HG03196 (cell line): ENCODE measurements at regions not wholly inside any gene's neighbourhood (a gene's known extent, or its start where the extent isn't known, plus 50 kb on each side); places are given as distances from the start of the nearest gene placed in this dataset.

ENCODE experiments used
- ATAC-seq: cut with Tn5 transposase; IDR thresholded peaks from one replicate; pipeline ENCODE4 v1.9.1; 2021; ENCODE audit not compliant: unreplicated experiment

- ATAC-seq, result no peak
Observed at GRCh38 chr20:57866250-57867106, 156.7 kb upstream of the PMEPA1 start.

- ATAC-seq, result no peak
Observed at GRCh38 chr20:57865266-57865665, 155.5 kb upstream of the PMEPA1 start.

GRCh38 chr20:57860576-57860975 is 150.8 kb upstream of the PMEPA1 start:
- no peak for ATAC-seq

- no peak for ATAC-seq
Observed at GRCh38 chr20:57857969-57858368, 148.2 kb upstream of the PMEPA1 start.

DNA sequence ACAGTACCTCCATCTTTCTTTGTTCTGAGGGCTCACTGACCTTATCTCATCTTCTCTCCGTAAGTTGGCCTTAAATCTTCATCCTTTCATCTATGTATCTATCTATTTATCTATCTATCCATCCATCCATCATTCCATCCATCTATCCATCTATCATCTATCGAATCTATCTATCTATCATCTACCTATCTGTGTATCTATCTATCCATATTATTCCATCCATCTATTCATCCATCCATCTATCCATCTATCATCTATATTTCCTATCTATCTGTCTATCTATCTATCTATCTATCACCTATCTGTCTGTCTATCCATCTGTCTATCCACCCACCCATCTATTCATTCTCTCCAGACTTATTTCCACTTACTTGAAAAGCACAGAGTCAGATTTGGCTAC is 147.3 kb upstream of the PMEPA1 start:
- ATAC-seq, result no peak

GRCh38 chr20:57856658-57857057 is 146.8 kb upstream of the PMEPA1 start:
- no peak for ATAC-seq

DNA sequence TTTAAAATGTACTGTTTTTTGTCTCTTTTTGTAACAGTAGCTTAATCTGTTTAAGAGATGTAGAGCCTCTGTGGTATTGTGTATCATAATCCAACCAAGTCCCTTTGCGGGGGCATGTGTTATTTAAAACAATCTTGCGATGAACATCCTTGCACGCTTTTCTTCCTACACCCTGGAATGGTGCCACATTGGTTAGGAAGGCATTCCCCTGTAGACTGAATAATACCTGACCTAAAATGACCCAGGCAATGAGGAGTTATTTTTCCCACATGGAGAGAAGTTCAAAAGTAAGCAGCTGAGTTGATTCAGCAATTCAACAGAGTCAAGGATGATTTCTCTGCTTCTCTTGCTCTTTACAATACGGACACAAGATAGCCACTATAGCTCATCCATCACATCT is 142.0 kb upstream of the PMEPA1 start:
- ATAC-seq, result no peak

GRCh38 chr20:57851025-57851682 is 141.3 kb upstream of the PMEPA1 start:
- no peak for ATAC-seq

- no peak for ATAC-seq
Observed at GRCh38 chr20:57849521-57850215, 139.9 kb upstream of the PMEPA1 start.

DNA sequence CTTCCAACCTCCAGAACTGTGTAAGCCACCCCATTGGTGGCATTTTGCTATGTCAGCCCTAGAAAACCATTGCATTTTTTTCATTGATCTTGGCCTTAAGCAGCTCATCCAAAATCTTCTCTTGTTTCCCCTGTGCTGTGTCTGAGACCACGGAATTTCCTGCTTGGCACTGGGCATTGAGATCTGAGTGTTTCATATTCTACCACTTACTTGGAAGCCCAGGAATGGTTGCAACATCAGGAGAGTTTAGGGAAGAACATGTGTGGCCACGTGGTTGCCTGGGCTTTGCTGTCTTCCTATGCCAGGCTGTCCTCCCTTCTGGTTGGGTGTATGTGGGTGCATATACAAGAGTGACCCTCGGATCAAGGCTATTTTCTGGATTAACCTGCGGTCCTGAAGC is 139.3 kb upstream of the PMEPA1 start:
- no peak for ATAC-seq

DNA sequence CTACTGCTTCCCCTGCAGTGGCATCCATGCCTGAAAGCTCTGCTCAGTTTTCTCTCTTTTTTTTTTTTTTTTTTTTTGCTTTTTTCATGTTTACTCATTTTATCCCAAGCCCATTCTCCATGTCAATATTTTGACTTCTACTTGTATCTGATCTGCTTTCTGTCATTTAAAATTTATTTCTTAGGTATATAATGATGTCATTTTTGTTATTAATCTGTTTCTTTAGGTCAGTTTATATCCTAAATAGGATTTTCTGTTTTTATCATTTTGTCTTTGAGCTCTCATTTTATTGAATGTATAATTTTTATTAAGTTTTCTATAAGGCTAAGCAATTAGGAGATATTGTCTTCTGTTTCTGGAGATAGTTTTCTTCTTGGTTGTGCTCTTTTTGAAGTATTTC is 138.5 kb upstream of the PMEPA1 start:
- no peak for ATAC-seq

DNA sequence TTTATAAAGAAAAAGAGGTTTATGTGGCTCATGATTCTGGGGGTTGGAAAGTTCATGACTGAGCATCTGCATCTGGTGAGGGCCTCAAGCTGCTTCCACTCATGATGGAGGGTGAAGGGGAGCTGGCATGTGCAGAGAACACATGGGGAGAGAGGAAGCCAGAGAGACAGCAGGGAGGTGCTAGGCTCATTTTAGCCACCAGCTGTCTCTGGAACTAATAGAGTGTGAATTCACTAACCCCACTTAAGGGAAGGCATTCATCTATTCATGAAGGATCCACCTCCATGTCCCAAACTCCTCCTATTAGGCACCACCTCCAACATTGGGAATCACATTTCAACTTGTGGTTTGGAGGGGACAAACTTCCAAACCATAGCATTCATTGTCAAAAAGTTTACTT is 137.3 kb upstream of the PMEPA1 start:
- no peak for ATAC-seq

DNA sequence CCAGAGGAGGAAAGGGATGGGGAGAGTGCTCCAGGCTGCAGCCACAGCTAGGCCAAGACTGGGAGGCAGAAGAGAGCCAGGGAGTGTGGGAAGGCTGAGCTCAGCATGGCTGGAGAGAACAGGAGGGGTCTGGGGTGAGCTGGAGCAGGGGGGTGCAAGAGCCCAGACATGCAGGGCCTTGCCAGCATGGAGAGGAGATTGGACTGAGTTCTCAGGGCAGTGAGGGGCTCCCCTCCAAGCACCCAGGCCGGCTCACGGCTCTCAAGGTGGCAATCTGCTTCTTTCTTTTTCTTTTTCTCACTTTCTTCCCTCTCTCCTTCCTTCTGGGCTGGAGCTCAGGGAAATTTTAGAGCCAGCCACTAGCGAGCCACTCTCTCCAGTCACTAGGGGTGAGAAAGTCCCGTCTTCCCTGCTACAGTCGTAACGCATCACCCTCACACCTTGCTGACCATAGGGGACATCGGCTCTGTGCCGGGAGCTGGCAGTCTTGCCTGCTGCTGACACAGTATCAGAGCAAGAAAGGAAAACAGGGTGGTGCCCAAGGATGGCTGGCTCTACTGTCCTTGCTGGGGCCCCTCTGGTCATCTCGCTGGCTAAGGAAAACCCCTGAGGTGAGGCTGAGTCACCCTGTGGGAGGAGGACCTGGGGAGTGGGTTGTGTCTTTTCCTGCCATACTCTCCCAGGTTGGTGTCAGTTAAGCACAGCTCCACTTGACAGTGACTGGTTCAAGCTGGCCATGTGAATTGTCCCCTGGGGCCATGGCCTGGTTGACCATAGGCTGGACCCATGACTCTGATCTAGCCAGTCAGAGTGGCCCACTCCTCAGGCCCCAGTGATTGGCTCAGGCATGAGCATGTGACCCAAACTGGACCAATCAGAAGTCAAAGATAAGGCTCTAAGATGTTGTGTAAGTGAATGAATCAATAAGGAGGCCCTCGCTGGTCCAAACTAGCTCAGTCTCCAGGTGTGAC is 135.1 kb upstream of the PMEPA1 start:
- no peak for ATAC-seq

DNA sequence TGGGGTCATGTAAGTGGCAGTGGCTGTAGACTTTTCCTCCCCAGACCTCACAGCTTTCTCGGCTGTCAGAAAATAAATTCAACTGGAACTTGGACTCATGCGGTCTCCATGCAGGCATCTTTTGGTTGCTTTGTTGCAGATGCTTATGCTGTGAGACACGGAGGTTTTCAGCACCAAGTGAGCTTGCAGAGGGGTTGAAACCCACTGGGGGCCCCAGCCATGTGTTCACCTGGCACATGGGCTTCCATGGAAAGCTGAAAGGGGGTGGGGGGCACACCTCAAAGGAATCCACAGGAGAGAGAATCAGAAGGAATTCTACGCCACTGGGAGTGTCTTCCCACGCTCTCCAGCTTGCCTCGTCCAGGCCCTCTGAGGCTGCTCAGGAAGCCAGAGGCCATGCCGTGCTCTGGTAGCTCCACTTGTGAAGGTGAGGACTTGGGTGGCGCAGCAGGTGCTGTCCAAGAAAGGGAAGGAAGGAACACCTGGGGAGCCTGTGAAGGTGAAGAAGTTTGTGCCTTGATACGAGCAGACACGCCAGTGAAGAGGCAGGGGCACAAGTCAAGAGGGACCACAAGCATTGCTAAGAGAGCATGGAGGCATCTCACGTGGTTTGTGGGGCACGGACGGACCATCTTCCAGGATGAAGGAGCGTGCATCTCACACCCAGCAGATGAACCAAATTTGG is 134.3 kb upstream of the PMEPA1 start:
- ATAC-seq, result no peak

- no peak for ATAC-seq
Observed at GRCh38 chr20:57842720-57843119, 132.9 kb upstream of the PMEPA1 start.

DNA sequence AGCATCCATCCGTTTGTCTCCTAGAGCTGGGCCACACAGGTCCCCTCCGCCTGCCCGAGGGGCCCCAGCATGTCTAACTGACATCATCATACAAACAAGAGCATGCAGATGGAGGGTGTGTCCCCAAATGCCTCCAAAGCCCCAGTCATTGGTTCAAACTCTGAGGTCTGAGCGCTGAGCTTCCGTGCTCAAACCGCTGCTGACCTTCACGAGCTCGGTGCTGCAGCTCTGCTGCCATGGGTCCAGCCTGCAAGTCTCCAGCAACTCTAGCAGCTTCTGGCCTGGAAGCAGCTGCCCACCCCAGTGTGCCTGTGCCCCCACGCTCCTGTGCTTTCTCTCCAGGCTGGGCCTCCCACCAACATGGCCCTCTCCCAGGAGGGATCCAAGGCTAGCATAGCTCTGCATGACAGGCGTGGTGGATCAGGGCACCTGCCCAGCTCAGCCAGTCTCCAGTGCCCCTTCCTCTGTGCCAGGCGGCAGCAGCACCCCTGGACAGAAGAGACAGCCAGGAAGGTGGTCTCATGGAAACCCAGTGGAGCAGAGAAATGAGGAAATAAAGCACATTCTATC is 131.6 kb upstream of the PMEPA1 start:
- no peak for ATAC-seq

GRCh38 chr20:57840504-57841296 is 130.9 kb upstream of the PMEPA1 start:
- no peak for ATAC-seq

GRCh38 chr20:57840066-57840465 is 130.3 kb upstream of the PMEPA1 start:
- ATAC-seq, result no peak

- ATAC-seq, result no peak
Observed at GRCh38 chr20:57838670-57839151, 128.9 kb upstream of the PMEPA1 start.
